AG10803 (cell line): ENCODE measurements at regions not wholly inside any gene's neighbourhood (a gene's known extent, or its start where the extent isn't known, plus 50 kb on each side); places are given as distances from the start of the nearest gene placed in this dataset.
A peak's percentile ranks its signal among the peaks of the same experiment; 100 is the strongest.

Source experiments
- DNase-seq: peaks from one replicate; pipeline ENCODE4 v3.0.0; 2010; ENCODE audit warnings: low read depth
- H3K4me3 ChIP-seq: 2 replicates; pipeline ENCODE4 v1.5.1; 2011; ENCODE audit warnings: mild to moderate bottlenecking, low read length, control low read depth
- TF ChIP-seq, protein P1 (sequence below): conservative IDR thresholded peaks from 2 replicates; pipeline ENCODE4 v1.5.1; 2011; ENCODE audit warnings: mild to moderate bottlenecking, low read length, control low read depth, inconsistent platforms

DNA sequence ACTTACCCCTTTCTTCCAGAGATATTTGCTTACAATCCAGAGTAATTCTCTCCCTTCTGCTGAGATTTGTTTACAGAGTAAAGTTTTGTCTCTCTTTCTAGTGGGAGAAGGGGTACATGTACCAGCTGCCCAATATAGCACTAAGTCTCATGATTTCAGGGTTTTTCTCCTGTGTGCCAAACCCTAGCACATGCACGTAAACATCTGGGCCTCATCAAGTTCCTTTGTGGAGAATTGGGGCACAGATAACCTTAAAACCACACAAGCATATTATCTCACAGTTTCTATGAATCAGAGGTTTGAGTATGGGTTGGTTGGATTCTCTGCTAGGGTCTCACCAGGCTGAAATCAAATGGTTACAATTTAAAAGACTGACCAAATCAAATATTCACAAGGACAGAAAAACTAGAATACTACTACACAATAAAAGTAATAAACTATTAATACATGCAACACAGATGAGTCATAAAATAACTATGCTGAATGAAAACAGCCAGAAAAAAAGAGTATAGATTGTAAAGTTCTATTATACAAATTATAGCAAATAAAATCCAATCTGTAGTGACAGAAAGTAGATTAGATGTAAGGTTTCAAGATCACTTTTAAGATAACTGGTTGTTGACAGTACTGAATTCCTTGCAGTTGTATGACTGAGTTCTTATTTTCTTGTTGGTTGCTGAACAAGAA is 347.4 kb upstream of the PTBP2 start:
- no peak for DNase-seq
- TF ChIP-seq, protein P1, sequence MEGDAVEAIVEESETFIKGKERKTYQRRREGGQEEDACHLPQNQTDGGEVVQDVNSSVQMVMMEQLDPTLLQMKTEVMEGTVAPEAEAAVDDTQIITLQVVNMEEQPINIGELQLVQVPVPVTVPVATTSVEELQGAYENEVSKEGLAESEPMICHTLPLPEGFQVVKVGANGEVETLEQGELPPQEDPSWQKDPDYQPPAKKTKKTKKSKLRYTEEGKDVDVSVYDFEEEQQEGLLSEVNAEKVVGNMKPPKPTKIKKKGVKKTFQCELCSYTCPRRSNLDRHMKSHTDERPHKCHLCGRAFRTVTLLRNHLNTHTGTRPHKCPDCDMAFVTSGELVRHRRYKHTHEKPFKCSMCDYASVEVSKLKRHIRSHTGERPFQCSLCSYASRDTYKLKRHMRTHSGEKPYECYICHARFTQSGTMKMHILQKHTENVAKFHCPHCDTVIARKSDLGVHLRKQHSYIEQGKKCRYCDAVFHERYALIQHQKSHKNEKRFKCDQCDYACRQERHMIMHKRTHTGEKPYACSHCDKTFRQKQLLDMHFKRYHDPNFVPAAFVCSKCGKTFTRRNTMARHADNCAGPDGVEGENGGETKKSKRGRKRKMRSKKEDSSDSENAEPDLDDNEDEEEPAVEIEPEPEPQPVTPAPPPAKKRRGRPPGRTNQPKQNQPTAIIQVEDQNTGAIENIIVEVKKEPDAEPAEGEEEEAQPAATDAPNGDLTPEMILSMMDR, result no peak
- H3K4me3 ChIP-seq, result no peak overlapping the region

DNA sequence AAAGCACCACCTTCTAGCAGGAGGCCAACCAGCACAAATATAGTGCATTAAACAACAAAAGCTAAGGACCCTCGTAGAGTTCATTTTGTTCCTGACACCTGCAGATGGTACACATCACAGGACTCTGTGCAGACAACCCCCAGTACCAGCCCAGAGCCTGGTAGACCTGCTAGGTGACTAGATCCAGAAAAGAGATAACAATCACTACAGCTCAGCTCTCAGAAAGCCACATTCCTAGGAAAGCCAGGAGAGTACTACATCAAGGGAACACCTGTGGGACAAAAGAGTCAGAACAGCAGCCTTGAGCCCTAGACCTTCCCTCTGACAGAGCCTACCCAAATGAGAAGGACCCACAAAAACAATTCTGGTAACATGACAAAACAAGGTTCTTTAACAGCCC is 344.7 kb upstream of the PTBP2 start:
- no peak for DNase-seq
- TF ChIP-seq, protein P1, result no peak
- H3K4me3 ChIP-seq, result no peak overlapping the region

DNA sequence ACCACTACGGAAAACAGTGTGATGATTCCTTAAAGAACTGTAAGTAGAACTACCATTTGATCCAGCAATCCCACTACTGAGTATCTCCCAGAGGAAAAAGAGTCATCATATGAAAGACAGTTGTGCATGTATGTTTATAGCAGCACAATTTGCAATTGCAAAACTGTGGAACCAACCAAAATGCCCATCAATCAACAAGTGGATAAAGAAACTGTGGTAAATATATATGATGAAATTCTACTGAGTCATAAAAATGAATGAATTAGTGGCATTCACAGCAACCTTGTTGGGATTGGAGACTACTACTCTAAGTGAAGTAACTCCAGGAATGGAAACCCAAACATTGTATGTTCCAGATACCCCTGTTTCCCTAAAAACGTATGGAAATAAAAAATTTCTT is 337.0 kb upstream of the PTBP2 start:
- H3K4me3 ChIP-seq, result no peak overlapping the region
- no peak for DNase-seq
- TF ChIP-seq, protein P1, result no peak

DNA sequence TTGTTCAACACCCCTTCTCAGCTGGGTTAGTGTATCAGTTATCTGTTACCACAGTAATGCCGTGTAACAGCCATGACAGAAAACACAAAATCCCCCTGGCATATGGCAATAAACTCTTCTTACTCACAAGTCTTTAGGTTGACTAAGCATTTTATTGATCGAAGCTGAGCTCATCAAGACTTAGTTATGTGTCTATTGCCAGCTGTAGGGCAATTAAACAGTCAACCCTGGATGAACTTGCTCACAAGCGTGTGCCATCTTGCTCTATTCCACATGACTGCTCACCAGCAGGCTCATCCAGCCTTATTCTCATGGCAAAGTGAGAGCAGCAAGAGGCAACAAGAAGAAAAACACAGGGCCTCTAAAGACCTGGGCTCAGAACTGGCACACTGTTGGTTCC is 333.8 kb upstream of the PTBP2 start:
- DNase-seq, result no peak

DNA sequence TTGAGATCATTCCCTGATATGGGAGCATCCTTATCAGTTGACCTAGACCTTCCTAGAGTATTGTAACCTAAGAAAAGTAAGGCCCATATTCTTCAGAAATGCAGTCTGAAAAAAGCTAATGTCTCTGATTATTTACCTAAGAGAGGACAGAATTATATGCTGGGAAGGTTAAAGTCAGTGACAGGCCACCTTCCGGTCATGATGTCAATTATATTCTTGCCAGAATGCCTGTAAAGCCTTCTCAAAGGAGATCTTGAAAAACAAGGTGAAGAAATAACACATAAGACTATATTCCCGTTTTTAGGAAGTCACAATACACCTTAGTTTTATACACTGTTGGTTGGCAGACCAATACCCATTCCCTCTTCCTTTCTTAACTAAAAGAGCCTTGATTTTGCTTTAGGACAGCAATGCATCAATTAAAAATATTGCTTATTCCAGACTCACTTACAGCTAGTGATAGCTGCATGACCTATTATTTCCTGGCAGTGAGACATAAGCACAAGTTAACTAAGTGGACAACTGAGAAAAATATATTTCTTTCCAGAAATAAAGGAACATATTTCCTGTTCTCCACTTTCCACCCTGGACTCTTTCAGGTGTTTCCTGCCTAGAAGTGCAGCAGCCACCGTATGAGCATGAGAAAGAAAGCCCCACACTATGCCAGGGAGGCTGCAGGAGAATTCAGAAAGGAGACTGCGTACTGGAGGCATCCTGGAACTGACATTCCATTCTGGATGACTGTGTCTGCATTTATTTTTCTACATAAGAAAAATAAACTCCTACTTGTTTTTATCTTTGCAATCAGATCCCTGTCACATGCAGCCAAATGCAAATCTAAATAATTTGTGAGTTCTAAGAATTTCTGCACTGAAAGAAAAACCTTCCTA is 332.9 kb upstream of the PTBP2 start:
- peak; percentile 40 for DNase-seq
- TF ChIP-seq, protein P1, result no peak
- no peak overlapping the region for H3K4me3 ChIP-seq

More for the DNA sequence above, 333.8 kb upstream of the PTBP2 start:
- no peak overlapping the region for H3K4me3 ChIP-seq
- TF ChIP-seq, protein P1, result no peak

DNA sequence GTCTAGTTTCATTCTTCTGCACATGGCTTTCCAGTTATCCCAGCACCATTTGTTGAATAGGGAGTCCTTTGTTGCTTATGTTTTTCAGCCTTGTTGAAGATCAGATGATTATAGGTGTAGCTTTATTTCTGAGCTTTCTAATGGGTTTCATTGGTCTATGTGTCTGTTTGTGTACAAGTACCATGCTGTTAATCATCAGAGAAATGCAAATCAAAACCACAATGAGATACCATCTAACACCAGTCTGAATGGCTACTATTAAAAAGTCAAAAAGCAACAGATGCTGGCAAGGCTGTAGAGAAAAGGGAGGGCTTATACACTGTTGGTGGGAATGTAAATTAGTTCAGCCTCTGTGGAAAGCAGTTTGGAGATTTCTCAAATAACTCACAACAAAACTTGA is 321.5 kb upstream of the PTBP2 start:
- DNase-seq, result no peak
- no peak overlapping the region for H3K4me3 ChIP-seq
- TF ChIP-seq, protein P1, result no peak

DNA sequence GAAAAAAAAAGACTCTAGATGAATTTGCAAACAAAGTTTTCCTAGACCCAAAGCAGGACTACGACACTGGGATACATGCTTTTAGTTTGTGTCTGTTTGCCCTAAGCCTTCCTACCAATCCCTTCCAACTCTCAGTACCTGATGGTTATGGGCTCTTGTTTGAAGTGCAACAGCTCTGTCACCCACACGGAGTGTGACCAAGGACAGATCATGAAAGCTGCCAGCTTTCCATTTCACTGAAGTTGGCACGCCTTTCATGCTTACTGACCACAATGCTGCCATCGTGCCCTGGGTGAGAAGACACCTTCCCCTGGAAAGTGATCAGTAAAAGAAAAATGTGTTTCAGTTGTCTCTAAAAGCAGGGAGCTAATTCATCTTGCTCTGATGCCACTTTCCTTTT is 312.5 kb upstream of the PTBP2 start:
- H3K4me3 ChIP-seq, result no peak overlapping the region
- TF ChIP-seq, protein P1, result no peak
- DNase-seq, result no peak
